ENCODE measurements at regions not wholly inside any gene's neighbourhood (a gene's known extent, or its start where the extent isn't known, plus 50 kb on each side); places are given as distances from the start of the nearest gene placed in this dataset.

DNA sequence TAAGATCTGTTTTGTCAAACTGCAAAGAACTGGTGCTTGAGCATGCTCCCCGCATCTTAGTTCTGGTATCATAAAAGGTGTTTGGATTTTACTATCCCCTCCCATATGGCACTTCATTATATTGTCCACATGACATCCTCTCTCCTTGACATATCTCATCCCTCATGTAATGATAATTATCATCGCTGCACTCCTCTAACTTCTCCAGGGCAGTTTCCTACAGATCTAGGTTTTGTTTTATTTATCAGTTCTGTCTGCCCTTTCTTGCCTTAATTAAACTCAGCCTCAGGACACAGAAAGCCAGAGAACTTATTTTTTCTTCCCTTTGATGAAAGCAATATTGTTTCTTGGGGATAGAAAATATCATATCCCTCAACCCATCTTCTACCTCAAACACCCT is 129.6 kb upstream of the DDX18 start:
- Histone ChIP-seq H3K36me3 (ENCODE audit: control insufficient read depth in 2 of 4, insufficient read depth in 4 of 4, low read length in 3 of 4) (no peaks in the 10 kb centered on the region), H3K4me3 (ENCODE audit: extremely low read depth in 1 of 4, insufficient read depth in 2 of 4, low read depth in 3 of 4, low read length in 4 of 4) (no peak overlapping the region), H3K4me1 (replicated peaks in 1 of 4; ENCODE audit: control insufficient read depth in 3 of 4, insufficient read depth in 4 of 4, low read length in 3 of 4) (no peaks in the 10 kb centered on the region), H2AFZ (ENCODE audit: low read length) (no peak overlapping the region), H2BK20ac (ENCODE audit: low read length) (no peak overlapping the region), H3K4me2 (ENCODE audit: insufficient read depth in 1 of 2, low read depth in 2 of 2, low read length in 2 of 2) (no peak overlapping the region), H4K5ac (ENCODE audit: insufficient read length, low read depth, low read length) (no peak overlapping the region), H2AK5ac (ENCODE audit: low read depth, low read length) (no peak overlapping the region), H4K8ac (ENCODE audit: extremely low read depth, insufficient read depth, low read length) (no peak overlapping the region), H3K56ac (replicated peaks; ENCODE audit: insufficient read length, low read depth, low read length) (no peak overlapping the region), H2BK12ac (ENCODE audit: low read depth, low read length) (no peak overlapping the region), H3K14ac (ENCODE audit: insufficient read length) (no peak overlapping the region), H3K23me2 (ENCODE audit: low read depth, low read length) (no peaks in the 10 kb centered on the region), H4K20me1 (replicated peaks in 1 of 2; ENCODE audit: control insufficient read depth in 1 of 2, insufficient read depth in 2 of 2, low read length in 2 of 2) (no peaks in the 10 kb centered on the region), H3K9ac (replicated peaks in 1 of 4; ENCODE audit: extremely low read depth in 1 of 4, low read depth in 3 of 4, low read length in 3 of 4) (no peak overlapping the region), H3K9me3 (ENCODE audit: insufficient read depth in 2 of 2, low read depth in 1 of 2, low read length in 1 of 2) (no peaks in the 10 kb centered on the region), H2BK5ac (ENCODE audit: low read depth, low read length) (no peak overlapping the region), H3K4ac (replicated peaks; ENCODE audit: insufficient read length, low read depth, low read length) (no peak overlapping the region), H3K27ac (ENCODE audit: low read depth, low read length) (no peak overlapping the region), H3K18ac (ENCODE audit: extremely low read depth, low read length) (no peak overlapping the region), H2BK15ac (ENCODE audit: low read length) (no peak overlapping the region), H3K23ac (ENCODE audit: insufficient read length) (no peak overlapping the region), H2BK120ac (replicated peaks; ENCODE audit: low read depth, low read length) (no peak overlapping the region), H3K27me3 (replicated peaks in 1 of 4; ENCODE audit: control insufficient read depth in 3 of 4, extremely low read depth in 1 of 4, insufficient read depth in 3 of 4, low read length in 3 of 4) (no peaks in the 10 kb centered on the region; a peak in 1 of 7 replicates), H3K79me2 (ENCODE audit: control insufficient read depth in 1 of 2, insufficient read depth in 2 of 2, low read length in 2 of 2) (no peaks in the 10 kb centered on the region), H3K79me1 (ENCODE audit: low read depth, low read length) (no peaks in the 10 kb centered on the region), H4K91ac (replicated peaks; ENCODE audit: insufficient read length, low read length) (no peak overlapping the region)
- ChIA-PET POLR2A (ENCODE audit: partially characterized antibody) (no interaction called here), CTCF (ENCODE audit: partially characterized antibody) (no interaction called here)
- WGBS, 2 experiments (ENCODE audit: extremely low coverage in 1 of 2, insufficient coverage in 1 of 2, insufficient read length in 1 of 2, insufficient replicate concordance in 2 of 2, low coverage in 1 of 2, low lambda C conversion rate in 2 of 2, missing lambda C conversion rate in 1 of 2) = 97% methylated on average over 2 of the region's 2 CpGs; no CpG with 5 or more reads in 1 of the 2 experiments
- DNase-seq (ENCODE audit: low read depth in 1 of 2, low spot score in 2 of 2) (no peak), FAIRE-seq (no peak)
- TF ChIP-seq TAF1 (IDR thresholded peaks at IDR 0.05; ENCODE audit: low read depth, low read length) = no peak
- TF ChIP-seq SAP30 (IDR thresholded peaks at IDR 0.05; ENCODE audit: insufficient read depth, insufficient replicate concordance, low read length) = no peak
- no peak for TF ChIP-seq TEAD4 (IDR thresholded peaks at IDR 0.05; ENCODE audit: low read depth, low read length)
- no peak for TF ChIP-seq SP4 (IDR thresholded peaks at IDR 0.05; ENCODE audit: low read length)
- TF ChIP-seq BCL11A (IDR thresholded peaks at IDR 0.05; ENCODE audit: low read depth in 2 of 2, low read length in 2 of 2) = no peak
- no peak for TF ChIP-seq SP2 (IDR thresholded peaks at IDR 0.05; ENCODE audit: low read length)
- TF ChIP-seq POLR2A (IDR thresholded peaks at IDR 0.05; ENCODE audit: control extremely low read depth in 1 of 2, low read depth in 2 of 2, low read length in 2 of 2) = no peak
- no peak for TF ChIP-seq SIX5 (IDR thresholded peaks at IDR 0.05; ENCODE audit: low read depth, low read length)
- no peak for TF ChIP-seq CHD2 (IDR thresholded peaks at IDR 0.05; ENCODE audit: low read length)
- TF ChIP-seq MAFK (IDR thresholded peaks at IDR 0.05; ENCODE audit: low read depth, low read length) = no peak
- no peak for TF ChIP-seq TAF7 (optimal IDR thresholded peaks at IDR 0.05; ENCODE audit: borderline replicate concordance, low read depth, low read length)
- no peak for TF ChIP-seq EGR1 (IDR thresholded peaks at IDR 0.05; ENCODE audit: borderline replicate concordance, low read depth, low read length)
- TF ChIP-seq EP300 (IDR thresholded peaks at IDR 0.05; ENCODE audit: borderline replicate concordance in 1 of 2, low read depth in 2 of 2, low read length in 2 of 2) = no peak
- TF ChIP-seq BACH1 (IDR thresholded peaks at IDR 0.05; ENCODE audit: low read length) = no peak
- no peak for TF ChIP-seq CBX5 (IDR thresholded peaks at IDR 0.05; ENCODE audit: low read depth, low read length)
- TF ChIP-seq RBBP5 (IDR thresholded peaks at IDR 0.05; ENCODE audit: borderline replicate concordance, low read depth, low read length) = no peak
- TF ChIP-seq CREB1 (IDR thresholded peaks at IDR 0.05) = no peak
